HG03565 (cell line): ENCODE measurements at regions not wholly inside any gene's neighbourhood (a gene's known extent, or its start where the extent isn't known, plus 50 kb on each side); places are given as distances from the start of the nearest gene placed in this dataset.
"Not testable (repeated sequence)": the region's sequence is repeated elsewhere in the genome, so short reads cannot be mapped to it uniquely, and the experiment has no call there.

Experiments
- ATAC-seq: cut with Tn5 transposase; IDR thresholded peaks from one replicate; pipeline ENCODE4 v1.9.1; 2021; ENCODE audit warnings: mild to moderate bottlenecking, moderate library complexity; ENCODE audit not compliant: unreplicated experiment

GRCh38 chr7:156397249-156397648 is 243.3 kb upstream of the RNF32 start:
- no peak for ATAC-seq

- ATAC-seq, result no peak
Observed at GRCh38 chr7:156389116-156389692, 251.4 kb upstream of the RNF32 start.

- no peak for ATAC-seq
Observed at GRCh38 chr7:156386097-156386496, 254.5 kb upstream of the RNF32 start.

- no peak for ATAC-seq
Observed at GRCh38 chr7:156384706-156385105, 255.9 kb upstream of the RNF32 start.

GRCh38 chr7:156383526-156383925 is 257.0 kb upstream of the RNF32 start:
- no peak for ATAC-seq

GRCh38 chr7:156380261-156380660 is 260.3 kb upstream of the RNF32 start:
- no peak for ATAC-seq

- no peak for ATAC-seq
Observed at GRCh38 chr7:156379324-156380070, 261.1 kb upstream of the RNF32 start.

GRCh38 chr7:156378806-156379205 is 261.8 kb upstream of the RNF32 start:
- ATAC-seq, result no peak

- ATAC-seq, result no peak
Observed at GRCh38 chr7:156376317-156376716, 264.3 kb upstream of the RNF32 start.

GRCh38 chr7:156374335-156374734 is 266.2 kb upstream of the RNF32 start:
- ATAC-seq, result no peak

- ATAC-seq, result not testable (repeated sequence)
Observed at GRCh38 chr7:156369929-156370328, 270.6 kb upstream of the RNF32 start.

GRCh38 chr7:156368053-156368843 is 272.3 kb upstream of the RNF32 start:
- ATAC-seq, result no peak

GRCh38 chr7:156363751-156364150 is 276.8 kb upstream of the RNF32 start:
- ATAC-seq, result no peak

- no peak for ATAC-seq
Observed at GRCh38 chr7:156360835-156361234, 279.7 kb upstream of the RNF32 start.

GRCh38 chr7:156356551-156356950 is 284.0 kb upstream of the RNF32 start:
- ATAC-seq, result no peak

- ATAC-seq, result no peak
Observed at GRCh38 chr7:156353352-156353751, 287.2 kb upstream of the RNF32 start.

- not testable (repeated sequence) for ATAC-seq
Observed at GRCh38 chr7:156347703-156348248, 292.8 kb upstream of the RNF32 start.

GRCh38 chr7:156347132-156347531 is 293.4 kb upstream of the RNF32 start:
- ATAC-seq, result no peak

- no peak for ATAC-seq
Observed at GRCh38 chr7:156344595-156344994, 296.0 kb upstream of the RNF32 start.

GRCh38 chr7:156334636-156335035 is 305.9 kb upstream of the RNF32 start:
- ATAC-seq, result no peak

GRCh38 chr7:156327916-156328315 is 312.7 kb upstream of the RNF32 start:
- ATAC-seq, result no peak

- ATAC-seq, result no peak
Observed at GRCh38 chr7:156327474-156327873, 313.1 kb upstream of the RNF32 start.
